Posterior cingulate gyrus (tissue), 11 donors: ENCODE measurements at regions not wholly inside any gene's neighbourhood (a gene's known extent, or its start where the extent isn't known, plus 50 kb on each side); places are given as distances from the start of the nearest gene placed in this dataset.

Experiments used
- DNase-seq, 10 donors: peaks; one replicate each; pipeline versions ENCODE4 v3.0.0 to v3.0.0-alpha.2; 2020 to 2021; ENCODE audit warnings: mixed read lengths in 3 of 10
- intact Hi-C: fragments of 100-400 bp; cut with DNase I; formaldehyde crosslinking; loops from one replicate; pipeline ENCODE4 v1.15.1; 2023

DNA sequence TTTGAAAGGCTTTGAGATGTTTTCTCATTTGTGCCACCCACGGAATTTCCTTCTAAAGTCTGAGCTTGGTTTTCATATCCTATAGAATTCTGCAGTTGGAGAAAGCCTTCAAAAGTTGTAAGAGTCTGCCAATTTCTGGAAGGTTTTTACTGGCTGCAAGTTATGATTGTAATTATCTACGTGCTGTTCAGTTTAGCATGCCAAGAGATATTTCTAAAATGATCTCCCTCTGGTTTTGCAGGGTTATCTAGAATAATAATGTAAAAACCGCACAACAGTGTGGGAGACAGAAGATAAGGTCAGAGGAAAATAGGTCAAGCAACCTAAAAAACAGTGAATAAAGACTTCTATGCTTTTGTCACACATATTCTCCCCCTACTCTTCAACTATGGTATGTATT, 69.3 kb downstream of the MTERF1 start:
- intact Hi-C loops: no loop called here
- DNase-seq: no peak

DNA sequence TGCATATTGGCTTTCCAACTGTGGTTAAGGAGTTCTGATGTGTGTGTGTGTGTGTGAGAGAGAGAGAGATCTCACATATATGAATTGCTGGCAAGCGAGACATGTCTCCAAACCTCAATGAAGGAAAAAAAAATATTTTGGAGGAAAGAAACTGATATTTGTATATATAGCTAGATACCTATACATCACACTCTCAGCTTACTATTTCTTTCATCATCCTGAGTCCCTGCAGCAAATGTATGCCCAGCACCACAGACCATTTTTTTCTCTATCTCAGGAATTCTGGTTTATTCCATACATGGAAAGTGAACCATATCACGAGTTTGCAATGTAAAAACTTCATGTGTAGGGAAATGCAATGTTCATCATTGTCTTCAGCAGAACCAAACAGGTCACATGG, 68.9 kb downstream of the MTERF1 start:
- DNase-seq: no peak
- intact Hi-C loops: no loop called here

DNA sequence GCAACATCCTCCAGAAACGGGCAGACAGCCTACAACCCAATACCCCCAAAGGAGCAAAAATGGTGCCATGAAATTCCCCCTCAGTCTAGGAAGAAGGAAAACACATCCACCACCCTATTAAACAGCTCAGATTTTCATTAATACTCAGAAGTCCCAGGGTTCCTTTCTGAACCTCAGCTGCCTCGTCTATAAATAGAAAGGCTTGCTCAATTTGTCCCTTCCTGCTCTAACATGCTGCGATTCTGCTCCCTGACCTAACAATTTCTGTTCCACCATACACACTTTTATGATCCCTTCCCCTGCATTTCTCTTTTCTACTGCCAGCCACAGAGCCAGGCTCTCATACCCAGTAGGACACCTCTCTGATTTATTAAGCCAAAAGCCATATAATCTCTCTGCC, 68.1 kb downstream of the MTERF1 start:
- intact Hi-C loops: no loop called here
- no peak for DNase-seq

DNA sequence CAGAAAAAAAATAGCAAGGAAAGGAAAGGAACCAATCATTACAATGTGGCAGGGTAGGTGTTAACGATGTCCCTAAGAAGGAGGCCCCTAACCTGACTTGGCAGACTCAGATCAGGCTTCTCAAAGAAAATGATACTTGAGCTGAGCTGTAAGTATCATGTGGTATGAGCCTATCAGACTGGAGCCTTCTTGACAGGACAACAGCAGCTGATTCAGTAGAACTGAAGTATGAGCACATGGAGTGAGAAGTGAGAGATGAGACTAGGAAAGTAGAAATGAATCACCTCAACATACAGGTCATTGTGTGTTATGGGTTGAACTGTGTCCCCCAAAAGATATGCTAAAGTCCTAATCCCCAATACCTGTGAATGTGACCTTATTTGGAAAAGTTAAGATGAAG, 66.3 kb downstream of the MTERF1 start:
- intact Hi-C loops: no loop called here
- DNase-seq: no peak
